GM13977 (cell line): ENCODE measurements at regions not wholly inside any gene's neighbourhood (a gene's known extent, or its start where the extent isn't known, plus 50 kb on each side); places are given as distances from the start of the nearest gene placed in this dataset.
"Not testable (repeated sequence)": the region's sequence is repeated elsewhere in the genome, so short reads cannot be mapped to it uniquely, and the experiment has no call there.

ENCODE experiments used
- DNase-seq: peaks from one replicate; pipeline ENCODE4 v3.0.0; 2012; ENCODE audit warnings: low spot score
- CTCF ChIP-seq: IDR thresholded peaks from 2 replicates; pipeline ENCODE4 v1.5.1; 2012; ENCODE audit warnings: mild to moderate bottlenecking, control low read depth; ENCODE audit not compliant: insufficient read depth; ENCODE audit errors: extremely low read depth, missing control alignments
- in situ Hi-C: fragments of 300-500 bp; cut with MboI; formaldehyde crosslinking; loops from one replicate; pipeline ENCODE4 v1.12.0; 2022; ENCODE audit warnings: low sequenced_read_pairs, low pct_unique_long_range_greater_than_20kb, mixed read lengths, inconsistent platforms; ENCODE audit not compliant: unreplicated experiment

- TF ChIP-seq CTCF, result no peak
- in situ Hi-C loops, result no loop called here
Measured at GRCh38 chr11:129569007-129569406, 193.4 kb downstream of the BARX2 start.

GRCh38 chr11:129572667-129573066 lies 197.0 kb downstream of the BARX2 start:
- in situ Hi-C loops, DNase-seq: not testable (repeated sequence)

More at GRCh38 chr11:129569007-129569406, 193.4 kb downstream of the BARX2 start:
- no peak for DNase-seq

- no peak for DNase-seq
- in situ Hi-C loops, result no loop called here
- no peak for TF ChIP-seq CTCF
Measured at GRCh38 chr11:129573161-129573560, 197.5 kb downstream of the BARX2 start.

GRCh38 chr11:129574431-129574830 lies 198.8 kb downstream of the BARX2 start:
- no peak for TF ChIP-seq CTCF
- DNase-seq, result no peak
- in situ Hi-C loops, result no loop called here

GRCh38 chr11:129576652-129577051 lies 201.0 kb downstream of the BARX2 start:
- TF ChIP-seq CTCF, result no peak
- DNase-seq, result no peak
- in situ Hi-C loops, result no loop called here

- no peak for DNase-seq
- TF ChIP-seq CTCF, result no peak
- in situ Hi-C loops, result no loop called here
Measured at GRCh38 chr11:129578006-129578405, 202.4 kb downstream of the BARX2 start.

GRCh38 chr11:129580278-129580677 lies 204.6 kb downstream of the BARX2 start:
- DNase-seq, result no peak
- no peak for TF ChIP-seq CTCF
- in situ Hi-C loops, result no loop called here
